ENCODE measurements at regions not wholly inside any gene's neighbourhood (a gene's known extent, or its start where the extent isn't known, plus 50 kb on each side); places are given as distances from the start of the nearest gene placed in this dataset.
"Not testable (repeated sequence)": the region's sequence is repeated elsewhere in the genome, so short reads cannot be mapped to it uniquely, and the experiment has no call there.

- not testable (repeated sequence) for H3K4me1 ChIP-seq (ENCODE audit: control insufficient read depth in 5 of 5, insufficient read depth in 5 of 5, low read length in 5 of 5); H3K9ac ChIP-seq (ENCODE audit: low read length in 5 of 5); H3K36me3 ChIP-seq (ENCODE audit: control insufficient read depth in 5 of 5, insufficient read depth in 5 of 5, low read length in 5 of 5); H3K4me3 ChIP-seq (ENCODE audit: low read depth in 1 of 5, low read length in 5 of 5); H3K27ac ChIP-seq (ENCODE audit: low read depth, low read length); H3K27me3 ChIP-seq (ENCODE audit: control insufficient read depth in 5 of 5, insufficient read depth in 4 of 5, low read length in 5 of 5); H3K9me3 ChIP-seq (ENCODE audit: control insufficient read depth in 5 of 5, low read length in 5 of 5)
These were observed 207.9 kb downstream of the TMEM121 start for GRCh38 chr14:105734241-105734640.

GRCh38 chr14:105736331-105736730, 209.9 kb downstream of the TMEM121 start:
- not testable (repeated sequence) for H3K9me3 ChIP-seq (ENCODE audit: control insufficient read depth in 5 of 5, low read length in 5 of 5); H3K36me3 ChIP-seq (ENCODE audit: control insufficient read depth in 5 of 5, insufficient read depth in 5 of 5, low read length in 5 of 5); H3K4me1 ChIP-seq (ENCODE audit: control insufficient read depth in 5 of 5, insufficient read depth in 5 of 5, low read length in 5 of 5); H3K27me3 ChIP-seq (ENCODE audit: control insufficient read depth in 5 of 5, insufficient read depth in 4 of 5, low read length in 5 of 5); H3K27ac ChIP-seq (ENCODE audit: low read depth, low read length); H3K9ac ChIP-seq (ENCODE audit: low read length in 5 of 5); H3K4me3 ChIP-seq (ENCODE audit: low read depth in 1 of 5, low read length in 5 of 5)

- no peaks in the 10 kb centered on the region for H3K36me3 ChIP-seq (ENCODE audit: control insufficient read depth in 5 of 5, insufficient read depth in 5 of 5, low read length in 5 of 5)
- no peaks in the 10 kb centered on the region for H3K9me3 ChIP-seq (ENCODE audit: control insufficient read depth in 5 of 5, low read length in 5 of 5)
- no peak overlapping the region for H3K27ac ChIP-seq (ENCODE audit: low read depth, low read length)
- H3K9ac ChIP-seq (ENCODE audit: low read length in 5 of 5) = no peak overlapping the region
- H3K4me3 ChIP-seq (ENCODE audit: low read depth in 1 of 5, low read length in 5 of 5) = no peak overlapping the region
- H3K27me3 ChIP-seq (ENCODE audit: control insufficient read depth in 5 of 5, insufficient read depth in 4 of 5, low read length in 5 of 5) = no peaks in the 10 kb centered on the region
- H3K4me1 ChIP-seq (ENCODE audit: control insufficient read depth in 5 of 5, insufficient read depth in 5 of 5, low read length in 5 of 5) = peaks cover 0 to 3% (median 0%) of the 10 kb centered on the region in 5 donors
These were observed 211.3 kb downstream of the TMEM121 start for GRCh38 chr14:105737504-105738246.

GRCh38 chr14:105738638-105739037, 212.3 kb downstream of the TMEM121 start:
- H3K36me3 ChIP-seq (ENCODE audit: control insufficient read depth in 5 of 5, insufficient read depth in 5 of 5, low read length in 5 of 5) = no peaks in the 10 kb centered on the region
- no peaks in the 10 kb centered on the region for H3K27me3 ChIP-seq (ENCODE audit: control insufficient read depth in 5 of 5, insufficient read depth in 4 of 5, low read length in 5 of 5)
- no peak overlapping the region for H3K27ac ChIP-seq (ENCODE audit: low read depth, low read length)
- H3K4me1 ChIP-seq (ENCODE audit: control insufficient read depth in 5 of 5, insufficient read depth in 5 of 5, low read length in 5 of 5) = peaks cover 0 to 3% (median 0%) of the 10 kb centered on the region in 5 donors
- no peak overlapping the region for H3K4me3 ChIP-seq (ENCODE audit: low read depth in 1 of 5, low read length in 5 of 5)
- H3K9ac ChIP-seq (ENCODE audit: low read length in 5 of 5) = no peak overlapping the region
- H3K9me3 ChIP-seq (ENCODE audit: control insufficient read depth in 5 of 5, low read length in 5 of 5) = no peaks in the 10 kb centered on the region

DNA sequence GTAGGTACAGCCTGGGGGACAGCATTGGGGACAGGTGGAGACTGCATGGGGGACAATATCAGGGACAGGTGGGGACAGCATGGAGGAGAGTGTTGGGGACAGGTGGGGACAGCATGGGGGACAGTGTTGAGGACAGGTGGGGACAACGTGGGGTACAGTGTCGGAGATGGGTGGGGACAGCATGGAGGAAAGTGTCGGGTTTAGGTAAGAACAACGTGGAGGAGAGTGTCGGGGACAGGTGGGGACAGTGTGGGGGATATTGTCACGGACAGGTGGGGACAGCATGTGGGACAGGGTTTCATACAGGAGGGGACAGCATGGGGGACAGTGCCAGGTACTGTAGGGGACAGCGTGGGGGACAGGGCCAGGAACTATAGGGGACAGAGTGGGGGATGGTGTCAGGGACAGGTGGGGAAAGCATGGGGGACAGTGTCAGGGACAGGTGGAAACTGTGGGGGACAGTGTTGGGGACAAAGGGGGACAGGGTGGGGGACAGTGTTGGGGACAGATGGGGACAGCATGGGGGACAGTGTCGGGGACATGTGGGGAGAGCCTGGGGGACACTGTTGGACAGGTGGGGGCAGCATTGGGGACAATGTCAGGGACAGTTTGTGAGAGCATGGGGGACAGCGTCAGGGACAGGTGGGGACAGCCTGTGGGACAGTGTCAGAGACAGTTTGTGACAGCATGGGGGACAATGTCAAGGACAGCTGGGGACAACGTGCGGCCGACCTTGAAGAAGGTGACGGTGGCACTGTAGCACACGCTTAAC, 213.1 kb downstream of the TMEM121 start:
- Histone ChIP-seq H3K9me3 (ENCODE audit: control insufficient read depth in 5 of 5, low read length in 5 of 5) (no peaks in the 10 kb centered on the region), H3K36me3 (ENCODE audit: control insufficient read depth in 5 of 5, insufficient read depth in 5 of 5, low read length in 5 of 5) (no peaks in the 10 kb centered on the region), H3K4me1 (ENCODE audit: control insufficient read depth in 5 of 5, insufficient read depth in 5 of 5, low read length in 5 of 5) (peaks cover 0 to 3% (median 0%) of the 10 kb centered on the region in 5 donors), H3K27me3 (ENCODE audit: control insufficient read depth in 5 of 5, insufficient read depth in 4 of 5, low read length in 5 of 5) (no peaks in the 10 kb centered on the region), H3K9ac (ENCODE audit: low read length in 5 of 5) (no peak overlapping the region), H3K27ac (ENCODE audit: low read depth, low read length) (no peak overlapping the region), H3K4me3 (ENCODE audit: low read depth in 1 of 5, low read length in 5 of 5) (no peak overlapping the region)

DNA sequence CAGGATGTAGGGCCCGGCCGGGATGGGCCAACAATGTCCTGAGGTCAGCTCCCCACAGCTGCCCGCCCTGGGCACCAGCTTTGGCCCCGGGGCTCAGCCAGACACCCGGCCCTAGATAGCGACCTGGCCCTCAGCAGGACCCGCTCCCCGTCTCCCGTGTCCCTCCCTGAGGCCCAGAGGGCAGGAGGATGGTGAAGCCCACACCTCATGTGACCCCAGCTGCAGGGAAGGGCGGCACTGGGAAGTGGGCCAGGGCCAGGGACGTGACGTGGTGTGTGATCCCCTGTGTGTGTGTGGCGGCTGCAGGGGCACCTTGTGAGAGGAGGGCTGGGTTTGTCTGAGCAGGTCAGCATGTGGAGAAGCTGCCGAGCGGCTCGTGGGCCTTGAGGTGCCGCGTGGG, 213.9 kb downstream of the TMEM121 start:
- H3K9ac ChIP-seq (ENCODE audit: low read length in 5 of 5); H3K27me3 ChIP-seq (ENCODE audit: control insufficient read depth in 5 of 5, insufficient read depth in 4 of 5, low read length in 5 of 5); H3K9me3 ChIP-seq (ENCODE audit: control insufficient read depth in 5 of 5, low read length in 5 of 5); H3K4me3 ChIP-seq (ENCODE audit: low read depth in 1 of 5, low read length in 5 of 5); H3K27ac ChIP-seq (ENCODE audit: low read depth, low read length); H3K4me1 ChIP-seq (ENCODE audit: control insufficient read depth in 5 of 5, insufficient read depth in 5 of 5, low read length in 5 of 5); H3K36me3 ChIP-seq (ENCODE audit: control insufficient read depth in 5 of 5, insufficient read depth in 5 of 5, low read length in 5 of 5): not testable (repeated sequence)

GRCh38 chr14:105740961-105741360, 214.6 kb downstream of the TMEM121 start:
- H3K4me3 ChIP-seq (ENCODE audit: low read depth in 1 of 5, low read length in 5 of 5); H3K4me1 ChIP-seq (ENCODE audit: control insufficient read depth in 5 of 5, insufficient read depth in 5 of 5, low read length in 5 of 5); H3K9ac ChIP-seq (ENCODE audit: low read length in 5 of 5); H3K27ac ChIP-seq (ENCODE audit: low read depth, low read length); H3K27me3 ChIP-seq (ENCODE audit: control insufficient read depth in 5 of 5, insufficient read depth in 4 of 5, low read length in 5 of 5); H3K9me3 ChIP-seq (ENCODE audit: control insufficient read depth in 5 of 5, low read length in 5 of 5); H3K36me3 ChIP-seq (ENCODE audit: control insufficient read depth in 5 of 5, insufficient read depth in 5 of 5, low read length in 5 of 5): not testable (repeated sequence)

DNA sequence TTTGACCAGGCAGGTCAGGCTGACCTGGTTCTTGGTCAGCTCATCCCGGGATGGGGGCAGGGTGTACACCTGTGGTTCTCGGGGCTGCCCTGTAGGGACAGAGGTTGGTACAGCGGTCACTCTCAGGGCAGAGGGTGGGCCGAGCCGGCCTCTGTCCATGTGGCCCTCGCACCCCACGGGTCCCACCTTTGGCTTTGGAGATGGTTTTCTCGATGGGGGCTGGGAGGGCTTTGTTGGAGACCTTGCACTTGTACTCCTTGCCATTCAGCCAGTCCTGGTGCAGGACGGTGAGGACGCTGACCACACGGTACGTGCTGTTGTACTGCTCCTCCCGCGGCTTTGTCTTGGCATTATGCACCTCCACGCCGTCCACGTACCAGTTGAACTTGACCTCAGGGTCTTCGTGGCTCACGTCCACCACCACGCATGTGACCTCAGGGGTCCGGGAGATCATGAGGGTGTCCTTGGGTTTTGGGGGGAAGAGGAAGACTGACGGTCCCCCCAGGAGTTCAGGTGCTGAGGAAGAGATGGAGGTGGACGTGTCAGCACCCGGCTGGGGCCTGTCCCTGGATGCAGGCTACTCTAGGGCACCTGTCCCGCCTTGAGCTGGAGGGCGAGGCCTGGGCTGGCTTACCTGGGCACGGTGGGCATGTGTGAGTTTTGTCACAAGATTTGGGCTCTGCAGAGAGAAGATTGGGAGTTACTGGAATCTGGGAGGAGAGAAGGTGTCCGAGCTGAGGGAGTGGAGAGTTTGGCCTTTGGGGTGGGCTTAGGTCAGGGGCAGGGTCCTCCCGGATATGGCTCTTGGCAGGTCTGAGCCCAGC, 215.5 kb downstream of the TMEM121 start:
- not testable (repeated sequence) for H3K4me1 ChIP-seq (ENCODE audit: control insufficient read depth in 5 of 5, insufficient read depth in 5 of 5, low read length in 5 of 5); H3K27me3 ChIP-seq (ENCODE audit: control insufficient read depth in 5 of 5, insufficient read depth in 4 of 5, low read length in 5 of 5); H3K36me3 ChIP-seq (ENCODE audit: control insufficient read depth in 5 of 5, insufficient read depth in 5 of 5, low read length in 5 of 5); H3K4me3 ChIP-seq (ENCODE audit: low read depth in 1 of 5, low read length in 5 of 5); H3K9ac ChIP-seq (ENCODE audit: low read length in 5 of 5); H3K9me3 ChIP-seq (ENCODE audit: control insufficient read depth in 5 of 5, low read length in 5 of 5); H3K27ac ChIP-seq (ENCODE audit: low read depth, low read length)

DNA sequence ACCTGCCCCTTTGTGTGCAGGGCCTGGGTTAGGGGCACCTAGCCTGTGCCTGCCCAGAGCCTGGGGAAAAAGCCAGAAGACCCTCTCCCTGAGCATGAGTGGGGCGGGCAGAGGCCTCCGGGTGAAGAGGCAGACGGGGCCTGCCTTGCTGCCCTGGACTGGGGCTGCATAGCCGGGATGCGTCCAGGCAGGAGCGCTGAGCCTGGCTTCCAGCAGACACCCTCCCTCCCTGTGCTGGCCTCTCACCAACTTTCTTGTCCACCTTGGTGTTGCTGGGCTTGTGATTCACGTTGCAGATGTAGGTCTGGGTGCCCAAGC, 216.1 kb downstream of the TMEM121 start:
- Histone ChIP-seq H3K27me3 (ENCODE audit: control insufficient read depth in 5 of 5, insufficient read depth in 4 of 5, low read length in 5 of 5) (no peaks in the 10 kb centered on the region), H3K27ac (ENCODE audit: low read depth, low read length) (no peak overlapping the region), H3K4me1 (ENCODE audit: control insufficient read depth in 5 of 5, insufficient read depth in 5 of 5, low read length in 5 of 5) (no peaks in the 10 kb centered on the region), H3K4me3 (ENCODE audit: low read depth in 1 of 5, low read length in 5 of 5) (no peak overlapping the region), H3K9me3 (ENCODE audit: control insufficient read depth in 5 of 5, low read length in 5 of 5) (no peaks in the 10 kb centered on the region), H3K36me3 (ENCODE audit: control insufficient read depth in 5 of 5, insufficient read depth in 5 of 5, low read length in 5 of 5) (no peaks in the 10 kb centered on the region), H3K9ac (ENCODE audit: low read length in 5 of 5) (no peak overlapping the region)
